ENCODE measurements at regions not wholly inside any gene's neighbourhood (a gene's known extent, or its start where the extent isn't known, plus 50 kb on each side); places are given as distances from the start of the nearest gene placed in this dataset.

GRCh38 chr2:47234456-47234855 is 58.1 kb upstream of the CALM2 start:
- no peak for DNase-seq

DNA sequence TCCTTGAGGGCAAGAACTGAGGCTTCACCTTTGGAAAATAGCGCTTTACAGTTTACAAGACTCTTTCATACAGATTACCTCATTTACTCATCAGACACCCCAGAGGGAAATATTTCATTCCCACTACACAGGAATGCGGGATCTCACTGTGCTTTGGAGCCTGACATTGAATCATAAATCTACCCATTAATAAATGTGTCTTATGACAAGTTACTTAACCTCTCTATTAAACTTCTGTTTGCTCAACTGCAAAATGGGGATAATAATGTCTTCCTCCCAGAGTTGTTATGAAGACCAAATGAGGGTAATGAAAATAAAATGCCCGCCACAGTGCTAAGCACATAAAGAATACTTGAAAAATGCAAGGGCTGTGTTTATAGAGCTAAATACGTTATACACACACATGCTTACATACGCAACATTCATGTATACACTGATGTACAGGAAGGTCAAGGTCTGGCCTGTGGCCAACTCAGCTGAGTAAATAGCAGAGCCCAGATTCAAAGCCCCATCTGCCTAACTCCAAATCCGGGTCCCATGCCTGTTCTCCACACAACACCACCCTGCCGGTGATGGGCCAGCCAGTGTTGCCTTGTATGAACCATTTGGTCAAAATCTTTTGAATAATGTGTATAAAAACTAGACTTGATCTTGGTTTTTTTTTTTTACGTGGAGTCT is 56.6 kb upstream of the CALM2 start:
- no peak for DNase-seq

GRCh38 chr2:47230418-47230817 is 54.1 kb upstream of the CALM2 start:
- DNase-seq: no peak

DNA sequence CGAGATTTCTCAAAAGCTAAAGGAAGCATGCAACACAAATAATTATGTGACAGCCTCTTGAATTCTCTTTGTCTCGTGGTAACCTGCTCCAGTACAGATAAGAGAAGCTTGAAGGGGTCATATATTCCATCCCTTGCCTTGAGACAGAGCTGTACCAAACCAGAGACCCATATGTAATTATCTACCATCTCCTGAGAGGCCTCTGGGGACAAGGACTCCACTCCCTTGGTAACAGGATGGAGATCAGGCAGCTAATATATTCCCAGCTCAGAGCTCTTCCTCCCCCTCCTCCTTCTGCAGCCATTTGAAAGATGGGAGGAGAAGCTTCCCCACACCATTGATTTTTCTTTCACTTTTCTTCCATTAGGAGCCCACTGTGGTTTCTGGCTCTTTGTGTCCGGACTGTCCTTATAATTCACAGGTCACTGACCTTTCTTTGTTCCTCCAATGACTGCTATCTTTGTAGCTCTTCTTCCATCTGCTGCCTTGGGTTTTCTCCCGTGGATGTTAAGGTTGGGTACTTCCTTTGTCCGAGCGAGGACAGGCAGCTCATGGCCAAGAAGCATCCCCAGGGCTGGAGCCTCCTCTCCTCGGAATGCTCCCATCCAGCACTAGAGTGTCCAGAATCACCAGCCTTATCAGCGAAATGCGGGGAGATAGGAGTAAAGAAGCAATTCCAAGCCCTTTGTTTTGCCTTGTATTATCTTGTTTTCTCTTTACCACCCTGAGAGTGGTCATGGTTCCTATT is 51.4 kb upstream of the CALM2 start:
- no peak for DNase-seq

DNA sequence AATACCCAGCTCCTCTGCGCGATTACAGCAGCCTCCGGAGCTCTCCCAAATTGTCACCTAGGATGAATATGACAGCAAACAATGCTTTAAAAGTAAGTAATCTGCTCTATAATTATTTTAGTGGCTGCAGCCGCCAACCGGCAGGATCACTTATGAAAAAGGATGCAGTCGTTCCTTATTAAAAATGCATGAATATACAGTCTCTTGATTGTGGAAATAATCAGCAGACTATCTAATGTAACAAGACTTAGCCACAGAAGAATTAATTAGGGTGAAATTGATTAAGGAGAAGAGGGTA is 50.6 kb upstream of the CALM2 start:
- DNase-seq: no peak

DNA sequence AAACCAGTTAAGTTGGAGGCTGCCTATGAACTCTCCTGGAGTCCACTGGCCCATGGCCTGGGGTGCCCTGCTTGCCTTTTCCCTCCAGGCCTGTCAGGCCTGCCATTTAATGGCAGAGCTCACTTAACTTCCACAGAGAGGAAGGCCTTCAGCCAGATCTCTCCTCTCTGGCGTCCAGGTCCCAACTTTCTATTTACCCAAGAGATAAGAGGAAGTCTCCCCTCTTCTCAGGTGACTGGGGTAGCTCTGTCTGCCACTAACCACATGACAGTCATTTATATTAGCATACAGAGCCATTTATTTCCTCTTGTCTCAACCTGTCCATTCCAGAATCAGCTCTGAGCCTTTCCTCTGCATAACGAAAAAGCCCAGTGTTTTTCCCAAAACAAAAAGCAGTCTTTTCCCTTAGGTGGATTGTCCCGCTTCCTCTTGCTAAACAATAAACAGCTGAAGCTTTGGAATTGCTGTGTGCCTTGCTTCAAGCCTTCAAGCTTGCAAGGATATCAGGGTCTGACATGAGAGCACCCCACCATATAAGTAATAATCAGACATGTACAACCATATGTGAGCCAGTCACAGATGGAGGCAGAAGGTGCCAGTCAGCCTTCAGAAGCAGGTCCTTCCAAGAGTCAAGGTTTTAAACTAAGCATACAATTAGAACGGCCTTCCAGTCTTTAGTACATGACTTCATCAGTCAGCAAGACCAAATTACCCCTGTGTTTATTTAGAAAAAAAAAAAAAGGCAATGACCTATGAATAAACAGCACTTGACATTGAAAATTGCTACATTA is 50.0 kb upstream of the CALM2 start:
- DNase-seq: no peak
